HG02938 (cell line): ENCODE measurements at regions not wholly inside any gene's neighbourhood (a gene's known extent, or its start where the extent isn't known, plus 50 kb on each side); places are given as distances from the start of the nearest gene placed in this dataset.
"Not testable (repeated sequence)": the region's sequence is repeated elsewhere in the genome, so short reads cannot be mapped to it uniquely, and the experiment has no call there.

Experiments
- ATAC-seq: cut with Tn5 transposase; IDR thresholded peaks from one replicate; pipeline ENCODE4 v1.9.1; 2021; ENCODE audit warnings: mild to moderate bottlenecking, moderate library complexity; ENCODE audit not compliant: unreplicated experiment

- not testable (repeated sequence) for ATAC-seq
Measured at GRCh38 chrY:7994781-7995180, 1083.2 kb upstream of the AMELY start.

- ATAC-seq: no peak
Measured at GRCh38 chrY:7979770-7980169, 1068.2 kb upstream of the AMELY start.

- ATAC-seq: no peak
Measured at GRCh38 chrY:7977301-7977700, 1065.7 kb upstream of the AMELY start.

- no peak for ATAC-seq
Measured at GRCh38 chrY:7968293-7968692, 1056.7 kb upstream of the AMELY start.

GRCh38 chrY:7966916-7967315, 1055.4 kb upstream of the AMELY start:
- no peak for ATAC-seq

GRCh38 chrY:7963393-7963792, 1051.8 kb upstream of the AMELY start:
- no peak for ATAC-seq

- ATAC-seq: no peak
Measured at GRCh38 chrY:7962350-7962749, 1050.8 kb upstream of the AMELY start.

- no peak for ATAC-seq
Measured at GRCh38 chrY:7961811-7962210, 1050.3 kb upstream of the AMELY start.

- no peak for ATAC-seq
Measured at GRCh38 chrY:7957773-7958172, 1046.2 kb upstream of the AMELY start.

GRCh38 chrY:7951187-7951852, 1039.8 kb upstream of the AMELY start:
- ATAC-seq: no peak

- no peak for ATAC-seq
Measured at GRCh38 chrY:7944135-7944534, 1032.6 kb upstream of the AMELY start.

- ATAC-seq: no peak
Measured at GRCh38 chrY:7942711-7943110, 1031.2 kb upstream of the AMELY start.

GRCh38 chrY:7941856-7942255, 1030.3 kb upstream of the AMELY start:
- ATAC-seq: no peak

- ATAC-seq: no peak
Measured at GRCh38 chrY:7938982-7939718, 1027.6 kb upstream of the AMELY start.

GRCh38 chrY:7936831-7937230, 1025.3 kb upstream of the AMELY start:
- ATAC-seq: no peak

GRCh38 chrY:7936046-7936445, 1024.5 kb upstream of the AMELY start:
- ATAC-seq: no peak

GRCh38 chrY:7935606-7936005, 1024.1 kb upstream of the AMELY start:
- no peak for ATAC-seq

GRCh38 chrY:7932424-7932823, 1020.9 kb upstream of the AMELY start:
- ATAC-seq: no peak

GRCh38 chrY:7929866-7930265, 1018.3 kb upstream of the AMELY start:
- no peak for ATAC-seq

- no peak for ATAC-seq
Measured at GRCh38 chrY:7924059-7924458, 1012.5 kb upstream of the AMELY start.

GRCh38 chrY:7923476-7924017, 1012.0 kb upstream of the AMELY start:
- no peak for ATAC-seq

- ATAC-seq: no peak
Measured at GRCh38 chrY:7920382-7920781, 1008.8 kb upstream of the AMELY start.
